Common myeloid progenitor, CD34-positive (primary cell): ENCODE measurements at regions not wholly inside any gene's neighbourhood (a gene's known extent, or its start where the extent isn't known, plus 50 kb on each side); places are given as distances from the start of the nearest gene placed in this dataset.
"Not testable (repeated sequence)": the region's sequence is repeated elsewhere in the genome, so short reads cannot be mapped to it uniquely, and the experiment has no call there.

Experiments
- CTCF ChIA-PET: fragments of 350-600 bp; sonication (Branson Sonifier 250); formaldehyde crosslinking; loops from one replicate; lab custom pipeline; 2021; ENCODE audit warnings: antibody characterized with exemption; lab: Charles Lee
- POLR2A ChIA-PET: fragments of 350-600 bp; sonication (Branson Sonifier 250); formaldehyde crosslinking; loops from one replicate; lab custom pipeline; 2021; ENCODE audit warnings: antibody characterized with exemption; lab: Charles Lee
- DNase-seq, 3 donors: peaks; one replicate each; pipeline versions ENCODE4 v3.0.0 to v3.0.0-alpha.2; 2013
- H3K27ac ChIP-seq, 2 experiments: 1 replicate in 1 of 2; 2 replicates in 1 of 2; pipeline ENCODE4 v1.7.0; 2013; ENCODE audit warnings: inconsistent platforms in 2 of 2, low read length in 2 of 2, mild to moderate bottlenecking in 2 of 2, low read depth in 1 of 2, moderate library complexity in 1 of 2; ENCODE audit not compliant: severe bottlenecking in 2 of 2, insufficient read depth in 1 of 2, poor library complexity in 1 of 2
- H3K27me3 ChIP-seq, 5 experiments: replicated peaks in 2 of 5; 1 replicate in 3 of 5; 2 replicates in 2 of 5; pipeline versions ENCODE4 v1.6.1 to v1.7.0; 2013; ENCODE audit warnings: low read length in 4 of 5, mild to moderate bottlenecking in 2 of 5, moderate library complexity in 2 of 5, inconsistent platforms in 1 of 5; ENCODE audit not compliant: insufficient read depth in 5 of 5, control insufficient read depth in 4 of 5
- H3K36me3 ChIP-seq, 4 experiments: 1 replicate in 2 of 4; 2 replicates in 2 of 4; pipeline versions ENCODE4 v1.6.1 to v1.7.0; 2013; ENCODE audit warnings: low read length in 3 of 4, control low read depth in 1 of 4, mild to moderate bottlenecking in 1 of 4; ENCODE audit not compliant: control insufficient read depth in 4 of 4, insufficient read depth in 4 of 4
- H3K4me1 ChIP-seq, 4 experiments: 1 replicate in 3 of 4; 2 replicates in 1 of 4; pipeline versions ENCODE4 v1.6.1 to v1.7.1; 2013; ENCODE audit warnings: low read length in 3 of 4, mild to moderate bottlenecking in 3 of 4, control low read depth in 1 of 4, inconsistent platforms in 1 of 4, moderate library complexity in 1 of 4; ENCODE audit not compliant: control insufficient read depth in 4 of 4, insufficient read depth in 4 of 4; ENCODE audit errors: control extremely low read depth in 1 of 4
- H3K4me3 ChIP-seq, 7 experiments: 1 replicate in 4 of 7; 2 replicates in 3 of 7; pipeline versions ENCODE4 v1.5.1 to v1.7.0; 2013; ENCODE audit warnings: mild to moderate bottlenecking in 7 of 7, low read length in 6 of 7, moderate library complexity in 6 of 7, inconsistent platforms in 2 of 7, low read depth in 2 of 7, control low read depth in 1 of 7; ENCODE audit not compliant: insufficient read depth in 4 of 7, control insufficient read depth in 1 of 7; ENCODE audit errors: extremely low read depth in 1 of 7
- H3K9me3 ChIP-seq, 5 experiments: 1 replicate in 4 of 5; 2 replicates in 1 of 5; pipeline versions ENCODE4 v1.6.1 to v1.7.1; 2013; ENCODE audit warnings: low read length in 4 of 5, mild to moderate bottlenecking in 2 of 5, inconsistent platforms in 1 of 5, low read depth in 1 of 5, moderate library complexity in 1 of 5; ENCODE audit not compliant: control insufficient read depth in 4 of 5, insufficient read depth in 2 of 5; ENCODE audit errors: control extremely low read depth in 1 of 5
- WGBS: methylation state at CpG from one replicate; pipeline ENCODE4 v1.1.5; 2013; ENCODE audit not compliant: insufficient coverage; 5-methylcytosine and 5-hydroxymethylcytosine counted together

DNA sequence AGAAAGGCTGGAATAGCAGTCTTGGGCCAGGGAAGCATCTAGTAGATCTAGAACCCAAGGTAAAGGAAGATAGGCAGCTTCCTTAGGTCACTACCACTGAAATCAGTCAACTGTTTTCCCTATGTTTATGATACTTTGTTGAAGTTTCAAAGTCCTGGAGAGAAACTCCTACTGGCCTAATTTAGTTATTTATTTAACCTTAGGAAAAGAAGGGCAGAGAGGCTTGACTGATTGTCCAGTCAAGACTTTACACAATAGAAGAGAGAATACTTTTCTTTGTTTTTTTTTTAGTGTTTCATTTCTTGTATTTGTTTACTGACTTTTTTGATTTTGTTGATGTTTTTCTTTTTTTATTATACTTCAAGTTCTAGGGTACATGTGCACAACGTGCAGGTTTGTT is 138.9 kb upstream of the PHYHIPL start:
- Histone ChIP-seq H3K27me3 (no peaks in the 10 kb centered on the region), H3K36me3 (no peaks in the 10 kb centered on the region), H3K4me3 (no peak overlapping the region), H3K9me3 (no peaks in the 10 kb centered on the region), H3K27ac (no peak overlapping the region), H3K4me1 (no peaks in the 10 kb centered on the region)
- POLR2A ChIA-PET, result no interaction called here
- DNase-seq, result no peak
- WGBS, result no CpG with 5 or more reads among the region's 1 CpG
- CTCF ChIA-PET, result no interaction called here

GRCh38 chr10:59043358-59043757 is 133.1 kb upstream of the PHYHIPL start:
- H3K4me1 ChIP-seq, H3K4me3 ChIP-seq, H3K27me3 ChIP-seq, POLR2A ChIA-PET, CTCF ChIA-PET, DNase-seq, H3K36me3 ChIP-seq, H3K27ac ChIP-seq, H3K9me3 ChIP-seq: not testable (repeated sequence)
- WGBS, result 62% methylated on average over 4 of the region's 8 CpGs

GRCh38 chr10:59047180-59047579 is 129.3 kb upstream of the PHYHIPL start:
- H3K4me3 ChIP-seq, result no peak overlapping the region
- POLR2A ChIA-PET, result no interaction called here
- H3K4me1 ChIP-seq, result no peaks in the 10 kb centered on the region
- H3K27me3 ChIP-seq, result no peaks in the 10 kb centered on the region
- DNase-seq, result no peak
- no peak overlapping the region for H3K27ac ChIP-seq
- H3K9me3 ChIP-seq, result no peaks in the 10 kb centered on the region
- CTCF ChIA-PET, result no interaction called here
- WGBS, result 92% methylated on average over 4 of the region's 4 CpGs
- no peaks in the 10 kb centered on the region for H3K36me3 ChIP-seq

GRCh38 chr10:59047957-59048618 is 128.4 kb upstream of the PHYHIPL start:
- H3K9me3 ChIP-seq, result peaks cover 0 to under 1% (median 0%) of the 10 kb centered on the region in 5 experiments
- H3K36me3 ChIP-seq, result no peaks in the 10 kb centered on the region
- ChIA-PET CTCF (no interaction called here), POLR2A (no interaction called here)
- H3K4me3 ChIP-seq, result no peak overlapping the region
- H3K27ac ChIP-seq, result no peak overlapping the region
- WGBS, result 100% methylated on average over 1 of the region's 5 CpGs
- no peaks in the 10 kb centered on the region for H3K4me1 ChIP-seq
- DNase-seq, result no peak
- H3K27me3 ChIP-seq, result no peaks in the 10 kb centered on the region

DNA sequence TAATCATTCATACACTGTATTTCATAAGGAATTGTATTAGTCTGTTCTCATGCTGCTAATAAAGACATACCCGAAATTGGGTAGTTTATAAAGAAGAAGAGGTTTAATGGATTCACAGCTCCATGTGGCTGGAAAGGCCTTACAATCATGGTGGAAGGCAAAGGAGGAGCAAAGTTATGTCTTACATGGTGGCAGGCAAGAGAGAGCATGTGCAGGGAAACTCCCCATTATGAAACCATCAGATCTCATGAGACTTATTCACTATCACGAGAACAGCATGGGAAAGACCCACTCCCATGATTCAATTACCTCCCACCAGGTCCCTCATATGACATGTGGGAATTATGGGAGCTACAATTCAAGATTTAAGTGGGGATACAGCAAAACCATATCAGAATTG is 122.9 kb upstream of the PHYHIPL start:
- POLR2A ChIA-PET, H3K4me3 ChIP-seq, CTCF ChIA-PET, DNase-seq, H3K27ac ChIP-seq, H3K9me3 ChIP-seq, H3K27me3 ChIP-seq, H3K36me3 ChIP-seq, H3K4me1 ChIP-seq: not testable (repeated sequence)
- WGBS, result 100% methylated on average over 1 of the region's 2 CpGs

GRCh38 chr10:59055045-59055444 is 121.4 kb upstream of the PHYHIPL start:
- H3K27me3 ChIP-seq, result peaks cover 0 to 2% (median 0%) of the 10 kb centered on the region in 5 experiments
- no peaks in the 10 kb centered on the region for H3K4me1 ChIP-seq
- H3K9me3 ChIP-seq, result peaks cover 0 to 4% (median 0%) of the 10 kb centered on the region in 5 experiments
- no peak for DNase-seq
- no peak overlapping the region for H3K27ac ChIP-seq
- no peaks in the 10 kb centered on the region for H3K36me3 ChIP-seq
- WGBS, result 100% methylated on average over 2 of the region's 2 CpGs
- ChIA-PET CTCF (no interaction called here), POLR2A (no interaction called here)
- no peak overlapping the region for H3K4me3 ChIP-seq

- Histone ChIP-seq H3K4me1 (no peaks in the 10 kb centered on the region), H3K9me3 (peaks cover 0 to 4% (median 0%) of the 10 kb centered on the region in 5 experiments), H3K4me3 (no peak overlapping the region), H3K36me3 (no peaks in the 10 kb centered on the region), H3K27ac (no peak overlapping the region), H3K27me3 (peaks cover 0 to 2% (median 0%) of the 10 kb centered on the region in 5 experiments)
- DNase-seq, result no peak
- CTCF ChIA-PET, result no interaction called here
- POLR2A ChIA-PET, result no interaction called here
Observed at GRCh38 chr10:59057345-59057744, 119.1 kb upstream of the PHYHIPL start.
